NCI-H2029 treated with DMSO at 0.1 percent for 48 hours (cell line): ENCODE measurements at regions not wholly inside any gene's neighbourhood (a gene's known extent, or its start where the extent isn't known, plus 50 kb on each side); places are given as distances from the start of the nearest gene placed in this dataset.
"Not testable (repeated sequence)": the region's sequence is repeated elsewhere in the genome, so short reads cannot be mapped to it uniquely, and the experiment has no call there.

Source experiments
- DNase-seq: peaks from one replicate; lab custom pipeline; 2025; lab: John Stamatoyannopoulos, UW

- DNase-seq: not testable (repeated sequence)
Measured at GRCh38 chr5:111819028-111819427, 62.0 kb upstream of the NREP start.

- DNase-seq: no peak
Measured at GRCh38 chr5:111813537-111813936, 56.5 kb upstream of the NREP start.

- no peak for DNase-seq
Measured at GRCh38 chr5:111810112-111810511, 53.1 kb upstream of the NREP start.
